HG03025 (cell line): ENCODE measurements at regions not wholly inside any gene's neighbourhood (a gene's known extent, or its start where the extent isn't known, plus 50 kb on each side); places are given as distances from the start of the nearest gene placed in this dataset.
"Not testable (repeated sequence)": the region's sequence is repeated elsewhere in the genome, so short reads cannot be mapped to it uniquely, and the experiment has no call there.

Experiments used
- ATAC-seq: cut with Tn5 transposase; IDR thresholded peaks from one replicate; pipeline ENCODE4 v1.9.1; 2021; ENCODE audit warnings: mild to moderate bottlenecking, moderate library complexity; ENCODE audit not compliant: unreplicated experiment, low FRiP score

DNA sequence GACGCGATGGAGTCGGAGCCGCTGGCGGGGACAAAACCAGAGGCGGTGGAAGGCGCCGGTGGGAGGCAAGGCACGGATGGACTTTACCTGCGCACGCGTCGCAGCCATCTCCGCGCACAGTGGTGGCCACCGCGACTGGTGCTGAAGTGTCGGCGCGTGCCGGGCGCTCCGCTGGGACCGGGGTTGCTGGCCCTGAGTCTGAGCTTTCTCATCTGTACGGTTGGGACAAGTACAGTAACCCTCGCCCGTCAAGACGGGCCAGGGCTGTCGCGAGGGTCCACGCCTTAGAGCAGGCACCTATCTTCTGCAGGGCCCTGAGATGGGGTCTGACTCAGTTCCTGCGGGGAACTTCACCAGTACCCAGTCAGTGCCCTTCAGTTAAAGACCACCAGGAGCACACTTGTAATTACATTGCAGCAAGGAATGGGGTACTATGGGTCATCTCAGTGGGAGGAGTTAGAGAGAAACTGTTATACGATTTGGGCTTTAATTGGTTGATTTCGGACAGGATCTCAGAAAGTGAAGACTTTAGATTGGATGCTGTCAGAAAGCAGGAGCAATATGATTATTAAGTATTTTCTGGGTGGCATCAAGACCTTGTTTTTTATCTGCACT is 385.6 kb downstream of the SPATA31A6 start:
- not testable (repeated sequence) for ATAC-seq

- not testable (repeated sequence) for ATAC-seq
Observed at GRCh38 chr9:42577851-42578250, 394.4 kb downstream of the SPATA31A6 start.
